ENCODE measurements at regions not wholly inside any gene's neighbourhood (a gene's known extent, or its start where the extent isn't known, plus 50 kb on each side); places are given as distances from the start of the nearest gene placed in this dataset.

GRCh38 chr3:99321261-99321660 is 317.1 kb upstream of the COL8A1 start:
- TF ChIP-seq CTCF (IDR thresholded peaks at IDR 0.05; ENCODE audit: control insufficient read depth, insufficient read depth, low read depth, low read length, missing control alignments): no peak
- no peak for DNase-seq (ENCODE audit: low read depth)
- H3K4me3 ChIP-seq (ENCODE audit: control insufficient read depth, low read depth, low read length): no peak overlapping the region

GRCh38 chr3:99319961-99320360 is 318.4 kb upstream of the COL8A1 start:
- peak; percentile 77 for DNase-seq (ENCODE audit: low read depth)
- no peak for TF ChIP-seq CTCF (IDR thresholded peaks at IDR 0.05; ENCODE audit: control insufficient read depth, insufficient read depth, low read depth, low read length, missing control alignments)

GRCh38 chr3:99319450-99319849 is 318.9 kb upstream of the COL8A1 start:
- TF ChIP-seq CTCF (IDR thresholded peaks at IDR 0.05; ENCODE audit: control insufficient read depth, insufficient read depth, low read depth, low read length, missing control alignments): no peak
- no peak overlapping the region for H3K4me3 ChIP-seq (ENCODE audit: control insufficient read depth, low read depth, low read length)
- no peak for DNase-seq (ENCODE audit: low read depth)

More at GRCh38 chr3:99319961-99320360, 318.4 kb upstream of the COL8A1 start:
- no peak overlapping the region for H3K4me3 ChIP-seq (ENCODE audit: control insufficient read depth, low read depth, low read length)

- H3K4me3 ChIP-seq (ENCODE audit: control insufficient read depth, low read depth, low read length): no peak overlapping the region
- no peak for TF ChIP-seq CTCF (IDR thresholded peaks at IDR 0.05; ENCODE audit: control insufficient read depth, insufficient read depth, low read depth, low read length, missing control alignments)
- no peak for DNase-seq (ENCODE audit: low read depth)
Measured at GRCh38 chr3:99317201-99317600, 321.2 kb upstream of the COL8A1 start.

GRCh38 chr3:99315896-99316295 is 322.5 kb upstream of the COL8A1 start:
- TF ChIP-seq CTCF (IDR thresholded peaks at IDR 0.05; ENCODE audit: control insufficient read depth, insufficient read depth, low read depth, low read length, missing control alignments): no peak
- no peak for DNase-seq (ENCODE audit: low read depth)
- no peak overlapping the region for H3K4me3 ChIP-seq (ENCODE audit: control insufficient read depth, low read depth, low read length)

GRCh38 chr3:99313485-99313884 is 324.9 kb upstream of the COL8A1 start:
- no peak for TF ChIP-seq CTCF (IDR thresholded peaks at IDR 0.05; ENCODE audit: control insufficient read depth, insufficient read depth, low read depth, low read length, missing control alignments)
- no peak overlapping the region for H3K4me3 ChIP-seq (ENCODE audit: control insufficient read depth, low read depth, low read length)
- no peak for DNase-seq (ENCODE audit: low read depth)

- no peak for DNase-seq (ENCODE audit: low read depth)
- H3K4me3 ChIP-seq (ENCODE audit: control insufficient read depth, low read depth, low read length): no peak overlapping the region
- TF ChIP-seq CTCF (IDR thresholded peaks at IDR 0.05; ENCODE audit: control insufficient read depth, insufficient read depth, low read depth, low read length, missing control alignments): no peak
Measured at GRCh38 chr3:99298661-99299060, 339.7 kb upstream of the COL8A1 start.

Data from AG09309 (cell line).